ENCODE measurements at regions not wholly inside any gene's neighbourhood (a gene's known extent, or its start where the extent isn't known, plus 50 kb on each side); places are given as distances from the start of the nearest gene placed in this dataset.

- FAIRE-seq (no peak), DNase-seq (ENCODE audit: low spot score) (no peak)
These were observed 51.6 kb upstream of the NLRP1 start for GRCh38 chr17:5635949-5636348.

DNA sequence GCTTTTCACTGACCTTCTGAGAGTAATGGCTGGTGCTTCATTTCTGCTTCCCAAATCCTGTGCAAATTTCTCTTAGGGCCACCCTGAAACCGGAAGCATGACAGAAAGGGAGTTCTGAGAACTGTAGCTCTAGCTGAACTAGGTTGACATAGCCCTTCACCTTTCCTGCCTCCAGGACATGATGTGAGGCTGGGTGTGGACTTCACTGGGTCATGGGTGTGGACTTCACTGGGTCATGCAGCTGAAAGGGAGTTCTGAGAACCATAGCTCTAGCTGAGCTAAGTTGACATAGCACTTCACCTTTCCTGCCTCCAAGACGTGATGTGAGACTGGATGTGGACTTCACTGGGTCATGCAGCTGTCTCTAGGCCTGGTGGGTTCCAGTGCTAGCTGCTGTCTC lies 54.3 kb upstream of the NLRP1 start:
- no peak for FAIRE-seq
- no peak for DNase-seq (ENCODE audit: low spot score)

DNA sequence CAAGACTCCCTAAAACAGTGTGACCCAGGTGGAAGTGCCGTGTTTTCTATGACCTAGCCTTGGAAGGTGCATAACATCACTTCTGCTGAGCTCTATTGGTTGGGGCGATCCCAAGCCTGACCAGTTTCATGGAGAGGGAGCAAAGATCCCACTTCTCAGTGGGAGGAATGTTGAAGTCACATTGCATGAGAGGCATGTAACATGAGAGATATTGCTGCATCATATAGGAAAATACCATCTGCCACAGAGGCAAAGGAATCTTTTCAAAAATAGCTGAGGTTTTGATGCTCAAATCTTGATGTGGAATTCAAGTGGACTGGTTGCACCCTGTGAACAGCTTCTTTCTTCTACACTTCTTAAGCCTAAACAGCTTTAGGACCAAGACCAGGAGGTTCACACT lies 56.4 kb upstream of the NLRP1 start:
- no peak for DNase-seq (ENCODE audit: low spot score)
- no peak for FAIRE-seq

- FAIRE-seq (no peak), DNase-seq (ENCODE audit: low spot score) (no peak)
These were observed 58.4 kb upstream of the NLRP1 start for GRCh38 chr17:5642752-5643151.

DNA sequence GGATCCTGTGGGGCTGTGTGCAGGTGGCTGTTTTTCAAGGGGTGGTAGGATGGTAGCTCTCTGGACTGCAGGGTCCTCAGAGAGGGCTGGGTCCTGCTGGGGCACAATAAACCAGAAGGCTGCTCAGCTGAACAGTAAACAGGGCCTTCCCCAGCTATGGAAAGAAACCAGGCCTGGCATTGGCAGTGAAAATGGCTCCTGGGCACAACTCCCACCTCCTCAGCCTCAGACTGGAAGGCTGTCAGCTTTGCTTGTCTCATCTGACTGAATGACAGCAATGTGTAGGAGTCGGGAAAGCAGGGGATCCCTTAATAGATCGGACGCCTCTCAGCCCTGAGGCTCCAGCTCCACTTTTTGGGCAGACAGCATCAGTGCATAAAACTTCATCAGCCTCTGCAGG lies 59.8 kb upstream of the NLRP1 start:
- FAIRE-seq, result no peak
- no peak for DNase-seq (ENCODE audit: low spot score)

DNA sequence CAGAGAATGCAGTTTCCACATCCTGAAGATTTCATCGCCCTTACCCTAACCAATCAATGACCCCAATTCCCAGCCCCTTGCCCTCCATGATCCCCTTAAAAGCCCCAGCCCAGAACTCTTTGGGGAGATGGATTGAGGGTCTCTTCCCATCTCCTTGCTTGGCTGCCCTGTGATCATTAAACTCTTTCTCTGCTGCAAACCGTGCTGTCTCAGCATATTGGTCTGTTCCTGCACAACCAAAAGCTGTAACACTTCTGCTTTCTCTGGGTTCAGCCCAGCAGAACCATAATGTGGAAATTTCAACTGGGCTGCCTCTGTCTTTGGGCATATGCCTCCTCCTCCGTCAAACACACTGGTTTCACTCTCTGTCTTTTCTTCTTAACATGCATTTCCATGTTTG lies 67.0 kb upstream of the NLRP1 start:
- DNase-seq (ENCODE audit: low spot score), result no peak
- FAIRE-seq, result no peak

- no peak for DNase-seq (ENCODE audit: low spot score)
- no peak for FAIRE-seq
These were observed 77.3 kb upstream of the NLRP1 start for GRCh38 chr17:5661491-5662125.

GRCh38 chr17:5662409-5663085 lies 78.2 kb upstream of the NLRP1 start:
- no peak for FAIRE-seq
- DNase-seq (ENCODE audit: low spot score), result no peak

- DNase-seq (ENCODE audit: low spot score) (no peak), FAIRE-seq (no peak)
These were observed 80.9 kb upstream of the NLRP1 start for GRCh38 chr17:5665164-5665563.

GRCh38 chr17:5667871-5668270 lies 83.6 kb upstream of the NLRP1 start:
- DNase-seq (ENCODE audit: low spot score), result no peak
- no peak for FAIRE-seq

GRCh38 chr17:5668557-5669138 lies 84.3 kb upstream of the NLRP1 start:
- FAIRE-seq (no peak), DNase-seq (ENCODE audit: low spot score) (no peak)

- FAIRE-seq (no peak), DNase-seq (ENCODE audit: low spot score) (no peak)
These were observed 84.9 kb upstream of the NLRP1 start for GRCh38 chr17:5669191-5669590.

- FAIRE-seq (no peak), DNase-seq (ENCODE audit: low spot score) (no peak)
These were observed 87.8 kb upstream of the NLRP1 start for GRCh38 chr17:5672141-5672540.

DNA sequence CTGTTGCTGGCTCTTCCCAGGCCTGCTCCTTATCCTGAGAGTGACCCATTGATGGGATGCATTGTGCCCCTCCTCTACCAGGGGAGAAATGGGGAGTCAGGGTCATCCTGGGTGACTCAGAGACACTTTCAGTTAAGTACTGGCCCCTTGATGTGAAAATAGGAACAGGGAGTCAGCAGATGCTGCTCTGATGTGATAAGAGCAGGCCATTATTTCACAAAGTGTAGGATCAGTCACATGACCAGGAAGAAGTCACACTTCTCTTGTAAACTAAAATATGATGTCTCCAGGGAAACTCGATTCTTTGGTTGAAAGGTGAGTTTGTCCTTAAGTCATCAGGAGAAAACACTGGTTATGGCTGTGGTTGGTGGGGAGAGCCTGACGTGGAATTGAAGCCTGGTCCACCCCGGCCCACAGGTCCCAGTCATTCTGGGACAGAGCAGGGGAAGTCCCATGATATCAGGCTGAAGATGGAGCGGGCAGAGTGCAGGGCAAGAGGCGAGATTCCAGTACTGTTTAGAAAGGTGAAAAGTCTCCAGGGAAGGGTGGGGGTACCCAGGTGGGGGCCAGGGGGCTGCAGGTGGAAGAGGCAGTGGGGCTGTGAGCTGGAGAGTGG lies 88.6 kb upstream of the NLRP1 start:
- DNase-seq (ENCODE audit: low spot score) (no peak), FAIRE-seq (no peak)

DNA sequence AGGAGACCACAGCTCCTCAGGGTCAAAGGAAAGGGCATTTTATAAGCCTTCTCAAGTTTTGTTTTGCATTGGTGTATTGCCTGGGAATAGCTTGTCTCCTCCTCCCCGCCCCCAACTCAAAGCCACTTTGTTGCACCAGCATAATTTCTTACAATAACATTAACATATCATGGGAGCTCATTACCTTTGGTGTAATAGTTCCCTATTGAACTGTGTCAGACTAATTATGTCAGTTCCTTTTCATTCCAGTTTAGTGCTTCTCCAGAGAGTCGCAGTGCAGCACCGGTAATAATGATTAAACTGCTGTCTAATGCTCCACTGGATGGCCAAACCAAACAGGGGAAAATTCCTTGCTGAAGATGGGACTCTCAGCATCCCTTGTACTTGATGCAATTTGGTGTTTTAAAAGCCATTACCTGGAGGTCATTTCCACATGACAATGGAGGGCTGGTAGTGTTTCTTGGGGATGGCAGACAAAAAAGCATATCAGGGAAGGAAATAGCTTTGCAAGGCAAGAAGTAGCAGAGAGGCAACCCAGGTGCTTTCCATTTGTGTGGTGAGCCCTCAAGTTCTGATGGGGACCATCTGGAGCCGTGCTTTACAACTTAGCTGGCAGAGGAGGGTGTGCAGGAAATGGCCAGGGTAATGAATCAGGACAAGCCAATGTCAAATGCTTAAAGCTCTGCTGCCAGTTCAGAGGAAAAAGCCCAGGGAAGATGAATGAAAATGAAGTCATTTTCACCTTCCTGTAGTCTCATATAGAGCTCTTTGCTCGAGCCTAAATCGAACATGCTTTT lies 91.5 kb upstream of the NLRP1 start:
- no peak for FAIRE-seq
- no peak for DNase-seq (ENCODE audit: low spot score)

DNA sequence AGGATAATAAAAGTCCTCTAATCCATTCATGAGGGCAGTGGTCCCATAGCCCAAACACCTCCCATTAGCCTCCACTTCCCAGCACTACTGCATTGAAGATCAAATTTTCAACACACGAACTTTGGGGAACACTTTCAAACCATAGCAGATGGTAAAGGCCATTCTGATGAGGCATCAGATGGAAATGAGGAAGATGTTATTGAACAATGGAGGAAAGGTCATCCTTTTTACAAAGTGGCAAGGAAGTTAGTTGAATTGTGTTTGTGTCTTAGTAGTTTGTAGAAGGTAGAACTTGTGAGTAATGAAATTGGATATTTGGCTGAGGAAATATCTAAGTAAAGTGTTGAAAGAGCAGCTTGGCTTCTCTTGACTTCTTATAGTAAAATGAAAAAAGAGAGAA lies 93.3 kb upstream of the NLRP1 start:
- FAIRE-seq, result no peak

GRCh38 chr17:5678171-5678570 lies 93.9 kb upstream of the NLRP1 start:
- FAIRE-seq (no peak), DNase-seq (ENCODE audit: low spot score) (no peak)

More for the DNA sequence above, 93.3 kb upstream of the NLRP1 start:
- no peak for DNase-seq (ENCODE audit: low spot score)

DNA sequence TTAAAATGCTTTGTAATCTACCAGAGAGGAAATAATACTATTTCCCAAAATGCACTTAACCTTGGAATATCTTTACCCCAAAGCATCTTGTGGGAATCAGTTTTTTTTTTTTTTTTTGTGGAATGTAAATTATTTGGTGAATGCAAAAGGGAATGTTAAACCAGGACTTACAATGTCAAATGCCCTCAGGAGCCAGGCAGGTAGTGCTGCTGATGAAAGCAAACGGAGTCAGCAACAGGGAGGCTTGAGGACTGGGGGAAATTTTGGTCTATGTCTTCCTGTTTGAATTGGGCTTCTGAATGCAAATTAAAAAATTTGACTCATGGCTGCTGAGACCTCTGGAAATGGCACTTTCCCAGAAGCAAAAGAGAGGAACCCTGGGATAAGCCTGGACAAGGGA lies 96.5 kb upstream of the NLRP1 start:
- DNase-seq (ENCODE audit: low spot score), result no peak
- no peak for FAIRE-seq

GRCh38 chr17:5683241-5683640 lies 98.9 kb upstream of the NLRP1 start:
- FAIRE-seq (no peak), DNase-seq (ENCODE audit: low spot score) (no peak)

DNA sequence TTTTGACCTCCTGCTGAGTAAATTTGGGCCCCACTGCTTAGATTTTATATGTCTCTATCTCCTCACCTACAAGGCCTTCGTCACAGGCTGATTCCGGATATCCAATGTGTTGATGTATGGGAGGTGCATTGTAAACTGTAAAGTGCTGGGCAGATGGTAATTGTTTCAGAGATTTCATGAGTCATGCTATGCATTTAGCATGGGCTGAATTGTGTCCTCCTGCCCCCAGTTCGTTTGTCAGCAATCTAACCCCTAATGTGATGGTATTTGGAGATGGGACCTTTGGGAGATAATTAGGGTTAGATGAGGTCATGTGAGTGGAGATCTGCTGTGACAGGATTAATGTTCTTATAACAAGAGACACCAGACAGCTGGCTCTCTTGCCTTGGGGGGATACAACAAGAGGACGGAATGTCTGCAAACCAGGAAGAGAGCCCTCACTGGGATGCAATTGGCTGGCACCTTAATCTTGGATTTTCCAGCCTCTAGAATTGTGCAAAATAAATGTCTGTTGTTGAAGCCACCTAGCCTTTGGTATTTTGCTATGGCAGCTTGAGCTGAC lies 101.8 kb upstream of the NLRP1 start:
- DNase-seq (ENCODE audit: low spot score) (no peak), FAIRE-seq (no peak)

- FAIRE-seq, result no peak
These were observed 103.3 kb upstream of the NLRP1 start for GRCh38 chr17:5687646-5688045.

DNA sequence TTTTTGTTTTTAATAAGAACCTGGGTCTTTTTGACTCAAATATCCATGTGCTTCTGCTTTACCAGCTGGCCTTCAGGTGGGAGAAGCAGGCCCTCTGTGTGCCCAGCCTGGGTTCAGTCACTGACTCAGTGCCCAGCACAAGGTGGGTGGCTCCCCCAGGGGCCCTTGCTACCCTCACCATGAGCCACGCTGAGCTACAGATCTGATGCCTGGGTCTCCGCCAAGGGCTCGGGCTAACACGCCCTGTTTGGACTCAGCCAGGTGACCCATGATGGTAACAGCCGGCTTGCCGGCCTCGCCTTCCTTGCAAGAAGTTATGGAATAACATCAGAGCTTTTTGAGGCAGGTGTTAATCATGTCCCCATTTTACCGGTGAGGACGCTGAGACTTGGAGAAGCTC lies 109.5 kb upstream of the NLRP1 start:
- no peak for DNase-seq (ENCODE audit: low spot score)
- no peak for FAIRE-seq

More at GRCh38 chr17:5687646-5688045, 103.3 kb upstream of the NLRP1 start:
- DNase-seq (ENCODE audit: low spot score), result no peak

Data from urothelium cell line (cell line).